MM.1S (cell line): ENCODE measurements at regions not wholly inside any gene's neighbourhood (a gene's known extent, or its start where the extent isn't known, plus 50 kb on each side); places are given as distances from the start of the nearest gene placed in this dataset.
"Not testable (repeated sequence)": the region's sequence is repeated elsewhere in the genome, so short reads cannot be mapped to it uniquely, and the experiment has no call there.

Source experiments
- CTCF ChIP-seq: fragments of 300-600 bp; sonication (generic); IDR thresholded peaks from 2 replicates; pipeline ENCODE4 v1.5.1; 2016; ENCODE audit warnings: antibody characterized with exemption, low read length, mixed read lengths
- EZH2 ChIP-seq: fragments of 300-600 bp; sonication (generic); optimal IDR thresholded peaks from 2 replicates; pipeline ENCODE3; 2017; ENCODE audit warnings: low read depth, mild to moderate bottlenecking, antibody characterized with exemption, low read length, mixed read lengths
- EZH2phosphoT487 ChIP-seq: fragments of 300-600 bp; sonication (generic); IDR thresholded peaks from 2 replicates; pipeline ENCODE4 v1.6.1; 2018; ENCODE audit warnings: antibody characterized with exemption, low read length

- not testable (repeated sequence) for TF ChIP-seq CTCF, EZH2, EZH2phosphoT487
Measured at GRCh38 chr7:152914845-152915102, 155.2 kb downstream of the ACTR3B start.
